ENCODE measurements at regions not wholly inside any gene's neighbourhood (a gene's known extent, or its start where the extent isn't known, plus 50 kb on each side); places are given as distances from the start of the nearest gene placed in this dataset.

- TF ChIP-seq SRSF7 (optimal IDR thresholded peaks at IDR 0.05; ENCODE audit: low read depth, low read length): no peak
- no peak for TF ChIP-seq ZZZ3 (IDR thresholded peaks at IDR 0.05)
- no peak for TF ChIP-seq NR4A1 (CRISPR knock-in tag; IDR thresholded peaks at IDR 0.05)
- TF ChIP-seq NR4A1 (tag; IDR thresholded peaks at IDR 0.05): no peak
- TF ChIP-seq, protein P1, sequence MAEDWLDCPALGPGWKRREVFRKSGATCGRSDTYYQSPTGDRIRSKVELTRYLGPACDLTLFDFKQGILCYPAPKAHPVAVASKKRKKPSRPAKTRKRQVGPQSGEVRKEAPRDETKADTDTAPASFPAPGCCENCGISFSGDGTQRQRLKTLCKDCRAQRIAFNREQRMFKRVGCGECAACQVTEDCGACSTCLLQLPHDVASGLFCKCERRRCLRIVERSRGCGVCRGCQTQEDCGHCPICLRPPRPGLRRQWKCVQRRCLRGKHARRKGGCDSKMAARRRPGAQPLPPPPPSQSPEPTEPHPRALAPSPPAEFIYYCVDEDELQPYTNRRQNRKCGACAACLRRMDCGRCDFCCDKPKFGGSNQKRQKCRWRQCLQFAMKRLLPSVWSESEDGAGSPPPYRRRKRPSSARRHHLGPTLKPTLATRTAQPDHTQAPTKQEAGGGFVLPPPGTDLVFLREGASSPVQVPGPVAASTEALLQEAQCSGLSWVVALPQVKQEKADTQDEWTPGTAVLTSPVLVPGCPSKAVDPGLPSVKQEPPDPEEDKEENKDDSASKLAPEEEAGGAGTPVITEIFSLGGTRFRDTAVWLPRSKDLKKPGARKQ (CRISPR knock-in tag; IDR thresholded peaks at IDR 0.05): no peak
- no peak for TF ChIP-seq RBM17 (IDR thresholded peaks at IDR 0.05; ENCODE audit: borderline replicate concordance, low read depth, low read length)
- TF ChIP-seq, protein P2, sequence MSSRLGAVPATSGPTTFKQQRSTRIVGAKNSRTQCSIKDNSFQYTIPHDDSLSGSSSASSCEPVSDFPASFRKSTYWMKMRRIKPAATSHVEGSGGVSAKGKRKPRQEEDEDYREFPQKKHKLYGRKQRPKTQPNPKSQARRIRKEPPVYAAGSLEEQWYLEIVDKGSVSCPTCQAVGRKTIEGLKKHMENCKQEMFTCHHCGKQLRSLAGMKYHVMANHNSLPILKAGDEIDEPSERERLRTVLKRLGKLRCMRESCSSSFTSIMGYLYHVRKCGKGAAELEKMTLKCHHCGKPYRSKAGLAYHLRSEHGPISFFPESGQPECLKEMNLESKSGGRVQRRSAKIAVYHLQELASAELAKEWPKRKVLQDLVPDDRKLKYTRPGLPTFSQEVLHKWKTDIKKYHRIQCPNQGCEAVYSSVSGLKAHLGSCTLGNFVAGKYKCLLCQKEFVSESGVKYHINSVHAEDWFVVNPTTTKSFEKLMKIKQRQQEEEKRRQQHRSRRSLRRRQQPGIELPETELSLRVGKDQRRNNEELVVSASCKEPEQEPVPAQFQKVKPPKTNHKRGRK (tag; IDR thresholded peaks at IDR 0.05): no peak
- TF ChIP-seq SMAD3 (CRISPR knock-in tag; conservative IDR thresholded peaks at IDR 0.05): no peak
- TF ChIP-seq EHMT2 (IDR thresholded peaks at IDR 0.05): no peak
- no peak for TF ChIP-seq SIN3B (IDR thresholded peaks at IDR 0.05; ENCODE audit: low read depth)
Observed at GRCh38 chrX:146433771-146434170, 375.8 kb upstream of the CXorf51B start (continued).

- no TSS peak for BruUV-seq (replicated peaks)
- Histone ChIP-seq H3K4me3 (no peak overlapping the region), H3K9ac (ENCODE audit: insufficient read depth in 1 of 2, low read depth in 2 of 2, low read length in 2 of 2) (no peak overlapping the region), H3K36me3 (ENCODE audit: control insufficient read depth, insufficient read depth, low read length) (no peaks in the 10 kb centered on the region), H3K27me3 (ENCODE audit: control insufficient read depth in 2 of 2, insufficient read depth in 2 of 2, low read length in 2 of 2) (no peaks in the 10 kb centered on the region), H3K4me1 (replicated peaks in 1 of 2; ENCODE audit: control insufficient read depth in 2 of 2, insufficient read depth in 2 of 2, low read length in 2 of 2) (no peaks in the 10 kb centered on the region), H3K9me3 (replicated peaks; ENCODE audit: control insufficient read depth, insufficient read depth, low read depth, low read length) (no peaks in the 10 kb centered on the region), H3K4me2 (ENCODE audit: insufficient read depth, low read length) (no peak overlapping the region), H3K27ac (ENCODE audit: extremely low read depth, low read depth, low read length) (no peak overlapping the region), H3K9me1 (ENCODE audit: control insufficient read depth, insufficient read depth, low read length) (no peaks in the 10 kb centered on the region), H2AFZ (ENCODE audit: low read depth, low read length) (no peak overlapping the region), H3K79me2 (ENCODE audit: control insufficient read depth, insufficient read depth, low read length) (no peaks in the 10 kb centered on the region), H4K20me1 (replicated peaks; ENCODE audit: control insufficient read depth, insufficient read depth, low read length) (no peaks in the 10 kb centered on the region)
- POLR2A ChIA-PET: no interaction called here
- no peak for ATAC-seq
- CTCF ChIA-PET (ENCODE audit: low intra/inter-chr PET ratio): no interaction called here
- no peak for FAIRE-seq
- no peak for DNase-seq (ENCODE audit: extremely low read depth in 1 of 4, low spot score in 3 of 4)
- intact Hi-C loops (cut with micrococcal nuclease): no loop called here
- in situ Hi-C loops (cut with MboI): no loop called here
- 0% methylated on average over 4 of the region's 4 CpGs for WGBS (ENCODE audit: insufficient coverage, low coverage, missing lambda C conversion rate)
- TF ChIP-seq SUPT5H (IDR thresholded peaks at IDR 0.05): no peak
- TF ChIP-seq HNRNPK (IDR thresholded peaks at IDR 0.05; ENCODE audit: low read depth, low read length, poor library complexity, severe bottlenecking): no peak
- no peak for TF ChIP-seq POLR3G (IDR thresholded peaks at IDR 0.05; ENCODE audit: extremely low read depth, insufficient read length, insufficient replicate concordance)
- TF ChIP-seq SAFB2 (IDR thresholded peaks at IDR 0.05; ENCODE audit: borderline replicate concordance, low read depth, low read length, severe bottlenecking): no peak
- TF ChIP-seq PURB (CRISPR knock-in tag; IDR thresholded peaks at IDR 0.05; ENCODE audit: low read depth): no peak
- TF ChIP-seq ARID4B (CRISPR knock-in tag; IDR thresholded peaks at IDR 0.05): no peak
- TF ChIP-seq GATA2 (CRISPR knock-in tag; IDR thresholded peaks at IDR 0.05): no peak
Observed at GRCh38 chrX:146435472-146435871, 374.1 kb upstream of the CXorf51B start.

Measured in K562 (cell line).